H1 (cell line): ENCODE measurements at regions not wholly inside any gene's neighbourhood (a gene's known extent, or its start where the extent isn't known, plus 50 kb on each side); places are given as distances from the start of the nearest gene placed in this dataset.

ENCODE experiments used
- CTCF ChIA-PET: fragments of 300-600 bp; sonication (Branson Sonifier 250); formaldehyde crosslinking; loops from one replicate; lab custom pipeline; 2021; ENCODE audit not compliant: partially characterized antibody; lab: Charles Lee
- POLR2A ChIA-PET: fragments of 300-600 bp; sonication (Branson Sonifier 250); formaldehyde crosslinking; loops from one replicate; lab custom pipeline; 2021; ENCODE audit warnings: inconsistent platforms; ENCODE audit not compliant: partially characterized antibody; lab: Charles Lee
- DNase-seq, 2 experiments: peaks; one replicate each; pipeline versions ENCODE4 v3.0.0 to v3.0.0-alpha.2; 2010 to 2022; ENCODE audit warnings: low spot score in 2 of 2, low read depth in 1 of 2, mixed read lengths in 1 of 2
- FAIRE-seq: peaks from 2 replicates; lab custom pipeline; 2011; peaks lifted over from hg19 to GRCh38; lab: Jason Lieb, UNC
- H2AFZ ChIP-seq: 2 replicates; pipeline ENCODE4 v1.8.1; 2012; ENCODE audit warnings: low read length, inconsistent platforms
- H2AK5ac ChIP-seq: 2 replicates; pipeline ENCODE4 v1.6.1; 2013; ENCODE audit warnings: low read depth, low read length
- H2BK120ac ChIP-seq: replicated peaks from 2 replicates; pipeline ENCODE3; 2013; ENCODE audit warnings: low read depth, low read length, inconsistent platforms
- H2BK12ac ChIP-seq: 2 replicates; pipeline ENCODE4 v1.6.1; 2013; ENCODE audit warnings: low read depth, low read length
- H2BK15ac ChIP-seq: 2 replicates; pipeline ENCODE4 v1.6.1; 2013; ENCODE audit warnings: low read length
- H2BK20ac ChIP-seq: 2 replicates; pipeline ENCODE4 v1.6.1; 2013; ENCODE audit warnings: low read length
- H2BK5ac ChIP-seq: 2 replicates; pipeline ENCODE4 v1.6.1; 2013; ENCODE audit warnings: low read depth, low read length
- H3K14ac ChIP-seq: 2 replicates; pipeline ENCODE4 v1.6.1; 2013; ENCODE audit warnings: inconsistent platforms; ENCODE audit not compliant: insufficient read length
- H3K18ac ChIP-seq: 2 replicates; pipeline ENCODE4 v1.6.1; 2013; ENCODE audit warnings: low read length; ENCODE audit errors: extremely low read depth
- H3K23ac ChIP-seq: 2 replicates; pipeline ENCODE4 v1.6.1; 2013; ENCODE audit warnings: inconsistent platforms; ENCODE audit not compliant: insufficient read length
- H3K23me2 ChIP-seq: 2 replicates; pipeline ENCODE4 v1.6.1; 2013; ENCODE audit warnings: low read depth, low read length
- H3K27ac ChIP-seq: 2 replicates; pipeline ENCODE4 v1.6.1; 2011; ENCODE audit warnings: low read depth, low read length, inconsistent platforms
- H3K27me3 ChIP-seq, 4 experiments: replicated peaks in 1 of 4; 1 replicate in 1 of 4; 2 replicates in 3 of 4; pipeline versions ENCODE4 v1.6.1 to v1.8.1; 2011 to 2013; ENCODE audit warnings: low read length in 3 of 4, mild to moderate bottlenecking in 3 of 4, inconsistent platforms in 2 of 4, mixed read lengths in 2 of 4, moderate library complexity in 1 of 4; ENCODE audit not compliant: control insufficient read depth in 3 of 4, insufficient read depth in 3 of 4; ENCODE audit errors: extremely low read depth in 1 of 4
- H3K36me3 ChIP-seq, 4 experiments: 2 replicates each; pipeline versions ENCODE4 v1.6.1 to v1.8.1; 2011 to 2013; ENCODE audit warnings: mild to moderate bottlenecking in 4 of 4, low read length in 3 of 4, moderate library complexity in 2 of 4, control low read depth in 1 of 4, inconsistent platforms in 1 of 4; ENCODE audit not compliant: insufficient read depth in 4 of 4, control insufficient read depth in 2 of 4
- H3K4ac ChIP-seq: replicated peaks from 2 replicates; pipeline ENCODE3; 2013; ENCODE audit warnings: low read length, low read depth, mixed read lengths, inconsistent platforms; ENCODE audit not compliant: insufficient read length
- H3K4me1 ChIP-seq, 4 experiments: replicated peaks in 1 of 4; 1 replicate in 1 of 4; 2 replicates in 3 of 4; pipeline versions ENCODE4 v1.6.1 to v1.8.1; 2011 to 2013; ENCODE audit warnings: low read length in 3 of 4, inconsistent platforms in 2 of 4, mixed read lengths in 1 of 4; ENCODE audit not compliant: insufficient read depth in 4 of 4, control insufficient read depth in 3 of 4
- H3K4me2 ChIP-seq, 2 experiments: 2 replicates each; pipeline versions ENCODE4 v1.6.1 to v1.8.1; 2011 to 2013; ENCODE audit warnings: low read depth in 2 of 2, low read length in 2 of 2, control low read depth in 1 of 2, inconsistent platforms in 1 of 2, mild to moderate bottlenecking in 1 of 2; ENCODE audit not compliant: insufficient read depth in 1 of 2
- H3K4me3 ChIP-seq, 4 experiments: fragments of 200-600, 300-600 bp in 1 of 4; sonication (generic), shearing (Covaris generic), sonication (Bioruptor Twin) in 1 of 4; 2 replicates each; pipeline versions ENCODE4 v1.5.1 to v1.8.1; 2011 to 2016; ENCODE audit warnings: low read length in 4 of 4, low read depth in 3 of 4, control low read depth in 2 of 4, inconsistent platforms in 2 of 4, mild to moderate bottlenecking in 2 of 4, mixed read lengths in 1 of 4, moderate library complexity in 1 of 4; ENCODE audit not compliant: insufficient read depth in 2 of 4; ENCODE audit errors: extremely low read depth in 1 of 4
- H3K56ac ChIP-seq: replicated peaks from 2 replicates; pipeline ENCODE3; 2013; ENCODE audit warnings: low read depth, mild to moderate bottlenecking, mixed read lengths, low read length, inconsistent platforms; ENCODE audit not compliant: insufficient read length
- H3K79me1 ChIP-seq: 2 replicates; pipeline ENCODE4 v1.6.1; 2013; ENCODE audit warnings: low read depth, low read length, control low read depth
- H3K79me2 ChIP-seq, 2 experiments: 2 replicates each; pipeline versions ENCODE4 v1.6.1 to v1.8.1; 2012 to 2013; ENCODE audit warnings: low read length in 2 of 2, mild to moderate bottlenecking in 2 of 2, inconsistent platforms in 1 of 2; ENCODE audit not compliant: insufficient read depth in 2 of 2, control insufficient read depth in 1 of 2
- H3K9ac ChIP-seq, 4 experiments: replicated peaks in 1 of 4; 1 replicate in 1 of 4; 2 replicates in 3 of 4; pipeline versions ENCODE4 v1.6.1 to v1.8.1; 2011 to 2013; ENCODE audit warnings: low read depth in 3 of 4, low read length in 3 of 4, control low read depth in 2 of 4, mild to moderate bottlenecking in 2 of 4, moderate library complexity in 2 of 4, inconsistent platforms in 1 of 4; ENCODE audit errors: extremely low read depth in 1 of 4
- H3K9me3 ChIP-seq, 2 experiments: 2 replicates each; pipeline versions ENCODE4 v1.6.1 to v1.8.1; 2012 to 2013; ENCODE audit warnings: mild to moderate bottlenecking in 2 of 2, moderate library complexity in 2 of 2, control low read depth in 1 of 2, inconsistent platforms in 1 of 2, low read depth in 1 of 2, low read length in 1 of 2, mixed read lengths in 1 of 2; ENCODE audit not compliant: insufficient read depth in 2 of 2
- H4K20me1 ChIP-seq, 2 experiments: replicated peaks in 1 of 2; 2 replicates each; pipeline versions ENCODE3 to v1.8.1; 2011 to 2013; ENCODE audit warnings: inconsistent platforms in 2 of 2, low read length in 2 of 2, mild to moderate bottlenecking in 1 of 2; ENCODE audit not compliant: insufficient read depth in 2 of 2, control insufficient read depth in 1 of 2
- H4K5ac ChIP-seq: 2 replicates; pipeline ENCODE4 v1.6.1; 2013; ENCODE audit warnings: low read length, low read depth, mixed read lengths, inconsistent platforms; ENCODE audit not compliant: insufficient read length
- H4K8ac ChIP-seq: 2 replicates; pipeline ENCODE4 v1.8.0; 2013; ENCODE audit warnings: mild to moderate bottlenecking, moderate library complexity, low read length, inconsistent platforms; ENCODE audit not compliant: insufficient read depth; ENCODE audit errors: extremely low read depth
- H4K91ac ChIP-seq: replicated peaks from 2 replicates; pipeline ENCODE3; 2013; ENCODE audit warnings: low read length, mixed read lengths, inconsistent platforms; ENCODE audit not compliant: insufficient read length
- BACH1 ChIP-seq: IDR thresholded peaks from 2 replicates; pipeline ENCODE4 v1.6.1; 2012; ENCODE audit warnings: low read length, improper control_type of control experiment
- GABPA ChIP-seq: IDR thresholded peaks from 2 replicates; pipeline ENCODE4 v1.6.1; 2011; ENCODE audit warnings: mild to moderate bottlenecking, low read length, moderate library complexity, borderline replicate concordance; ENCODE audit not compliant: insufficient read depth
- HDAC6 ChIP-seq: IDR thresholded peaks from one replicate; pipeline ENCODE4 v1.7.1; 2012; ENCODE audit warnings: low read depth, mild to moderate bottlenecking, inconsistent platforms, low read length, moderate library complexity
- JUN ChIP-seq: IDR thresholded peaks from 2 replicates; pipeline ENCODE4 v1.6.1; 2011; ENCODE audit warnings: low read depth, mild to moderate bottlenecking, improper control_type of control experiment, low read length
- TCF12 ChIP-seq: IDR thresholded peaks from 2 replicates; pipeline ENCODE4 v1.6.1; 2011; ENCODE audit warnings: low read depth, mild to moderate bottlenecking, low read length
- WGBS, 2 experiments: shearing (Covaris generic) in 1 of 2; methylation state at CpG; one replicate each; pipeline versions ENCODE4 v1.1.6 to v1.1.7; 2013 to 2015; ENCODE audit warnings: low lambda C conversion rate in 2 of 2, mixed read lengths in 2 of 2, inconsistent platforms in 1 of 2, low coverage in 1 of 2, missing lambda C conversion rate in 1 of 2; ENCODE audit not compliant: insufficient replicate concordance in 2 of 2, insufficient coverage in 1 of 2, insufficient read length in 1 of 2; ENCODE audit errors: extremely low coverage in 1 of 2, missing lambda C conversion rate in 1 of 2; 5-methylcytosine and 5-hydroxymethylcytosine counted together

DNA sequence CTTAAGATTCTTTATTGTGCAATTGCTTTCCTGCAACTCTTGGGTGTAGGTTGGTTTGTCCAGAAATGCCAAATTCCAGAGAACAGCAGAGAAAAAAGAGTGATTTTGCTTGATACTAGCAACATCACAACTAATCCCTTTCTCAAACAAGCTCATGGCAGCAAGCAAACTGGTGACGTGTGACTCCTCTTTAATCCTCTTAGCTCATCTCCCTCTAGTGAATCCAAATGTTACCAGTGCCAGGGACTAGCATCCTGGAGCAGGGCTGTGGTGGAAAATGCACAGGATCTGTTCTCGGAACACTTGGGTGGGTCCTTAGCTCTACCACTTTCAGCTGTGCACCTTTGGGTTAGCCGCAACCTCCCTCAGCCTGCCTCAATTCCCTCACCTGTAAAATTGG is 204.0 kb upstream of the CCL2 start:
- no peak overlapping the region for H2AFZ ChIP-seq
- ChIA-PET POLR2A (no interaction called here), CTCF (interaction anchor here (0.6 to 1.7 kb wide), 7 partner anchors 8 to 371 kb away, joined by 3 to 6 read pairs (median 4); no protein-coding TSS in a partner anchor)
- H3K4ac ChIP-seq = no peak overlapping the region
- no peak overlapping the region for H2BK12ac ChIP-seq
- FAIRE-seq (no peak), DNase-seq (no peak)
- no peak overlapping the region for H3K4me3 ChIP-seq
- no peak overlapping the region for H2BK120ac ChIP-seq
- no peak overlapping the region for H3K18ac ChIP-seq
- H3K79me1 ChIP-seq = no peaks in the 10 kb centered on the region
- no peak overlapping the region for H3K14ac ChIP-seq
- peaks cover 0 to 2% of the 10 kb centered on the region in 2 experiments; a peak in 1 of 4 replicates for H3K9me3 ChIP-seq
- no peak overlapping the region for H2BK20ac ChIP-seq
- no peaks in the 10 kb centered on the region for H3K4me1 ChIP-seq
- H4K20me1 ChIP-seq = no peaks in the 10 kb centered on the region
- H2AK5ac ChIP-seq = no peak overlapping the region
- H3K27ac ChIP-seq = no peak overlapping the region
- no peak overlapping the region for H4K91ac ChIP-seq
- no peaks in the 10 kb centered on the region for H3K27me3 ChIP-seq
- no peak overlapping the region for H4K5ac ChIP-seq
- WGBS, 2 experiments = 90% methylated on average over 3 of the region's 3 CpGs; no CpG with 5 or more reads in 1 of the 2 experiments
- no peak overlapping the region for H2BK15ac ChIP-seq
- no peaks in the 10 kb centered on the region for H3K23me2 ChIP-seq
- H3K4me2 ChIP-seq = no peak overlapping the region
- no peaks in the 10 kb centered on the region for H3K36me3 ChIP-seq
- no peak overlapping the region for H3K9ac ChIP-seq
- H3K23ac ChIP-seq = no peak overlapping the region
- H2BK5ac ChIP-seq = no peak overlapping the region
- H3K56ac ChIP-seq = no peak overlapping the region
- H3K79me2 ChIP-seq = no peaks in the 10 kb centered on the region
- no peak overlapping the region for H4K8ac ChIP-seq
- no peak for TF ChIP-seq BACH1
- TF ChIP-seq HDAC6 = no peak
- no peak for TF ChIP-seq GABPA
- no peak for TF ChIP-seq TCF12
- TF ChIP-seq JUN = no peak
